ENCODE measurements at regions not wholly inside any gene's neighbourhood (a gene's known extent, or its start where the extent isn't known, plus 50 kb on each side); places are given as distances from the start of the nearest gene placed in this dataset.

DNA sequence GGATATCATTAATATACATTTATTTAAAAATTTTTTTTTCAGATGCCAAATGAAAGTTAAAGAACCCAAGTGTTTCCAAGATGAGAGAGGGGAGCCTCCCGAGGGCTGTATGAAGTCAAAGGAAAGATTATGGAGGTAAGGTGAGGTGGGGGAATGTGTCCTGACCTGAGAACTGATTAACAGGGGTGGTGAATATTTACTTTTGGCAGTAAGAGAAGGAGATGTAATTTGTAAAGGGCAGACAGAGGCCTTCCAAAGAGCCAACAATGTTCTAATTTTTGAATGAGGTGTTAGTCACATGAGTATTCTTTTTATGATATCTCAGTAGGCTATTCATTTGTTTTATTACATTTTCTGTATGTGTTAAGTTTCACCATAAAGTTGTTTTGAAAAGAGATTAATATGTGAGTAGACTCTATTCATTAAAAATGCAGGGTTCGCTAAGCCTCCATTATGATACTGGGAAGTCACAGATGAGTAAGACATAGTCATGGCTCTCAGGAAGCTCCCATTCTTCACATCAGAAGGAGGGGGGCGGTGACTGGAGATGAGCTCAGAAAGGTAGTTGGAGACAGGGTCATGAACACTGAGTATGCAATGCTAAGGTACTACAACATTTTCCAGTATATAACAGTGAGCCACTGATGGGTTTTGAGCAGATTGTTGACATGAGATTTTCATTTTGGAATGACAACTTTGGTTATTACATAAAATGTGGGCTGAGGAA, 62.4 kb upstream of the TNFSF18 start:
- H3K4me1 ChIP-seq: no peaks in the 10 kb centered on the region
- WGBS, 3 donors: 84 to 95% (median 91%) methylated on average over 3 of the region's 3 CpGs
- intact Hi-C loops (cut with DNase I): no loop called here
- H3K27ac ChIP-seq: no peak overlapping the region
- no peaks in the 10 kb centered on the region for H3K27me3 ChIP-seq (ENCODE audit: insufficient read depth in 3 of 3, low read length in 2 of 3)
- H3K36me3 ChIP-seq (ENCODE audit: insufficient read depth in 1 of 2, low read depth in 1 of 2): no peaks in the 10 kb centered on the region
- no peak overlapping the region for H3K4me3 ChIP-seq
- H3K9me3 ChIP-seq: peaks cover 7% of the 10 kb centered on the region
- TF ChIP-seq, protein P1, sequence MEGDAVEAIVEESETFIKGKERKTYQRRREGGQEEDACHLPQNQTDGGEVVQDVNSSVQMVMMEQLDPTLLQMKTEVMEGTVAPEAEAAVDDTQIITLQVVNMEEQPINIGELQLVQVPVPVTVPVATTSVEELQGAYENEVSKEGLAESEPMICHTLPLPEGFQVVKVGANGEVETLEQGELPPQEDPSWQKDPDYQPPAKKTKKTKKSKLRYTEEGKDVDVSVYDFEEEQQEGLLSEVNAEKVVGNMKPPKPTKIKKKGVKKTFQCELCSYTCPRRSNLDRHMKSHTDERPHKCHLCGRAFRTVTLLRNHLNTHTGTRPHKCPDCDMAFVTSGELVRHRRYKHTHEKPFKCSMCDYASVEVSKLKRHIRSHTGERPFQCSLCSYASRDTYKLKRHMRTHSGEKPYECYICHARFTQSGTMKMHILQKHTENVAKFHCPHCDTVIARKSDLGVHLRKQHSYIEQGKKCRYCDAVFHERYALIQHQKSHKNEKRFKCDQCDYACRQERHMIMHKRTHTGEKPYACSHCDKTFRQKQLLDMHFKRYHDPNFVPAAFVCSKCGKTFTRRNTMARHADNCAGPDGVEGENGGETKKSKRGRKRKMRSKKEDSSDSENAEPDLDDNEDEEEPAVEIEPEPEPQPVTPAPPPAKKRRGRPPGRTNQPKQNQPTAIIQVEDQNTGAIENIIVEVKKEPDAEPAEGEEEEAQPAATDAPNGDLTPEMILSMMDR (IDR thresholded peaks at IDR 0.05): no peak
- no peak for ATAC-seq
- DNase-seq: no peak

DNA sequence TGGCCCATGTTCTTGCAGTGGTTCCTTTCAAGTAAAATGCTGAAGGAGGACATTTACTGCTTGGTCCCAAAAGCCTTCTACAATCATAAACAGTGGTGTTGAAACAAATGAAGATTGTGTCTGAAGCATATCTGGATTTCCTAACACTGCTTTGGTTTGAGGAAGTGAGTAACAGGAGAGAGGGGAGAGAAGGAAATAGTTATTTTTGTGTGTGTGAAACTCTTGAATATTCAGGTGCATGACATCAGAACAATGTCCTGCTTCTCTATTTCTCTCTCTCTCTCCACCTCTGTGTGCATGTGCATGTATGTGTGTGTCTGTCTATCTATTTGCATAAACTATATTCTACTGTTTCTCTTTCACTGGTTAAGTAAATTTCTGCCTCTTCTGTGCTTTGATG, 61.4 kb upstream of the TNFSF18 start:
- H3K9me3 ChIP-seq: peaks cover 8% of the 10 kb centered on the region
- DNase-seq: no peak
- no peak for ATAC-seq
- H3K4me3 ChIP-seq: no peak overlapping the region
- H3K27me3 ChIP-seq (ENCODE audit: insufficient read depth in 3 of 3, low read length in 2 of 3): no peaks in the 10 kb centered on the region
- no peaks in the 10 kb centered on the region for H3K4me1 ChIP-seq
- intact Hi-C loops (cut with DNase I): no loop called here
- H3K36me3 ChIP-seq (ENCODE audit: insufficient read depth in 1 of 2, low read depth in 1 of 2): no peaks in the 10 kb centered on the region
- H3K27ac ChIP-seq: no peak overlapping the region
- TF ChIP-seq, protein P1 (IDR thresholded peaks at IDR 0.05): no peak

DNA sequence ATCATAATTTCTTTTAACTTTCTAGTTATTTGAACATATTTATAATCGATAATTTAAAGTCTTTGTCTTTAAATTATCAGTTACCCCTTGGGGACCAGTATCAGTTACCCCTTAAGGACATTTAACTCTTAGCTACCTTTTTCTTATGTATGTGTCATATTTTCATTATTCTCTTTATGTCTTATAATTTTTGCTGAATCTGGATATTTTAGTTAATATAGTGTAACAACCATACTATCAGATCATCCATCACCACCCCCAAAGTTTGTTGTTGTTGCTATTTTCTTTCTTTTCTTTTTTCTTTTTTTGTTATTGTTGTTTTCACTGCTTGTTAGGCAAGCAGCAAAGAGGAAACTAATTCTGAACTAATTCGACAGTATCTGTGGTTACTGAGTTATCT, 57.0 kb upstream of the TNFSF18 start:
- peaks cover 8% of the 10 kb centered on the region for H3K9me3 ChIP-seq
- no peak overlapping the region for H3K27ac ChIP-seq
- no peaks in the 10 kb centered on the region for H3K27me3 ChIP-seq (ENCODE audit: insufficient read depth in 3 of 3, low read length in 2 of 3)
- intact Hi-C loops (cut with DNase I): no loop called here
- H3K36me3 ChIP-seq (ENCODE audit: insufficient read depth in 1 of 2, low read depth in 1 of 2): no peaks in the 10 kb centered on the region
- H3K4me1 ChIP-seq: no peaks in the 10 kb centered on the region
- TF ChIP-seq, protein P1 (IDR thresholded peaks at IDR 0.05): no peak
- no peak for ATAC-seq
- DNase-seq: no peak
- WGBS, 3 donors: 78 to 82% (median 82%) methylated on average over 2 of the region's 2 CpGs
- no peak overlapping the region for H3K4me3 ChIP-seq

DNA sequence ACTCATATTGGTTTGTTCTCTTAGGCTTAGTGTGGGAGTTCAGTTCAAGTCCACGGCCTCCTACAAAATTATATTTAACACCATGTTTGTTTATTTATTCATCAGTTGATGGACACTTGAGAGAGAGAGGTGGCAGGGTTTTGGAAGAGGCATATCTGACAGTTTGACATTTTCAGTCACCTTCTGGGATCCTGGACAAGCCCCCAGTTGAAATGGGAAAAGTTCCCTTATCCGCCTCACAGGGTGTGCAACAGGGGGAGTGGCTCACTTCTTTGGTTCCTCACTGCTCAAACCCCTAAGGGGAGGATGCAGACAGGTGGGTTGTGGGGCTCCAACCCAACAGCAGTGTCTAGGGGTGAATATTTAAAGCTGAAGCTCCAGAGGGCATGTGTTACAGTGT, 52.3 kb upstream of the TNFSF18 start:
- Histone ChIP-seq H3K4me1 (no peaks in the 10 kb centered on the region), H3K36me3 (ENCODE audit: insufficient read depth in 1 of 2, low read depth in 1 of 2) (no peaks in the 10 kb centered on the region), H3K27me3 (ENCODE audit: insufficient read depth in 3 of 3, low read length in 2 of 3) (no peaks in the 10 kb centered on the region), H3K9me3 (no peaks in the 10 kb centered on the region), H3K27ac (no peak overlapping the region), H3K4me3 (no peak overlapping the region)
- no peak for DNase-seq
- no peak for ATAC-seq
- TF ChIP-seq, protein P1 (IDR thresholded peaks at IDR 0.05): no peak
- intact Hi-C loops (cut with DNase I): no loop called here
- 92 to 95% (median 93%) methylated on average over 2 of the region's 2 CpGs for WGBS, 3 donors

DNA sequence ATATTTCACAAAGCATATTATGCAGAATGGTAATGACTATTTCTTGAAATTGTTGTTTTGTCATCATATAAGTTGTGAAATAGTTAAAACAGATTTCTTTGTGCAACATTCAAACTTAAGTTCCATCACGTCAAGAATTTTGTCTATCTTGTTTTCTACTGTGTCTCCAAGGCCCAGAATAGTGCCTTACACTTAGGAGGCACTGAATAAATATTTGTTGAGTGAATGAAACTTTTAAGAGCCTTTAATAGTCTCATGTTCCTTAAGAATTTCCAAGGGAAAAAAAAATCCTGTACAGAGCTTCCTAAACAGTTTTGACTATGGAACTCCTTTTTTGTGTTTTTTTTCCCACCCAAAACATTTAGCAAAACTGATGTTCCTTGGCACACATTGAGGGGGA, 50.8 kb upstream of the TNFSF18 start:
- DNase-seq: no peak
- no peak overlapping the region for H3K27ac ChIP-seq
- H3K9me3 ChIP-seq: no peaks in the 10 kb centered on the region
- TF ChIP-seq, protein P1 (IDR thresholded peaks at IDR 0.05): no peak
- ATAC-seq: no peak
- intact Hi-C loops (cut with DNase I): no loop called here
- H3K4me3 ChIP-seq: no peak overlapping the region
- H3K36me3 ChIP-seq (ENCODE audit: insufficient read depth in 1 of 2, low read depth in 1 of 2): no peaks in the 10 kb centered on the region
- no peaks in the 10 kb centered on the region for H3K4me1 ChIP-seq
- 54 to 72% (median 60%) methylated on average over 1 of the region's 1 CpG for WGBS, 3 donors
- no peaks in the 10 kb centered on the region for H3K27me3 ChIP-seq (ENCODE audit: insufficient read depth in 3 of 3, low read length in 2 of 3)
